ENCODE measurements at regions not wholly inside any gene's neighbourhood (a gene's known extent, or its start where the extent isn't known, plus 50 kb on each side); places are given as distances from the start of the nearest gene placed in this dataset.

DNA sequence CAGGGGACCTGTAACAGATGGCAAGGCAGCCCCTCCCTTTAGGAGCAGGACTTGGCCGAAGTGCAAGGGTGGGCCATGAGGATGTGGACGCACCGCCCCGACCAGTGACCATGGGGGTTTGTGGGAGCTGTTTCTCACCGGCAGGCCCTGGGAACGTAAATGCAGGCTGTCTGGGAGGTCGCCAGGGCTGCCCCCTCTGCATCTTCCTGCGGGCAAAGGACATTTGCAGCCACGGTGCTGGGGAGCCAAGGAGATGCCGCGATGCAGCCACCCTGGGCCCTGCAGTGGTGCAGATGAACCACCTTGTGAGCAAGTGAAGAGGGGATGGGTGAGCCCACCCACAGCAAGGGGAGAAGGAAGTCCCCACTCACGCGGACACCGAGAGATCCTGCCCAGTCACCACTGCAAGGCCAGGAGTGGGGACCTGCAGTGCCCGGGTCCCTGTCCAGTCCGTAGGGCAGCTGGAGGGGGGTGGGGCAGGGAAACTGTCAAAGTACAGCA lies 121.1 kb downstream of the SIK1 start:
- TF ChIP-seq, protein P1, sequence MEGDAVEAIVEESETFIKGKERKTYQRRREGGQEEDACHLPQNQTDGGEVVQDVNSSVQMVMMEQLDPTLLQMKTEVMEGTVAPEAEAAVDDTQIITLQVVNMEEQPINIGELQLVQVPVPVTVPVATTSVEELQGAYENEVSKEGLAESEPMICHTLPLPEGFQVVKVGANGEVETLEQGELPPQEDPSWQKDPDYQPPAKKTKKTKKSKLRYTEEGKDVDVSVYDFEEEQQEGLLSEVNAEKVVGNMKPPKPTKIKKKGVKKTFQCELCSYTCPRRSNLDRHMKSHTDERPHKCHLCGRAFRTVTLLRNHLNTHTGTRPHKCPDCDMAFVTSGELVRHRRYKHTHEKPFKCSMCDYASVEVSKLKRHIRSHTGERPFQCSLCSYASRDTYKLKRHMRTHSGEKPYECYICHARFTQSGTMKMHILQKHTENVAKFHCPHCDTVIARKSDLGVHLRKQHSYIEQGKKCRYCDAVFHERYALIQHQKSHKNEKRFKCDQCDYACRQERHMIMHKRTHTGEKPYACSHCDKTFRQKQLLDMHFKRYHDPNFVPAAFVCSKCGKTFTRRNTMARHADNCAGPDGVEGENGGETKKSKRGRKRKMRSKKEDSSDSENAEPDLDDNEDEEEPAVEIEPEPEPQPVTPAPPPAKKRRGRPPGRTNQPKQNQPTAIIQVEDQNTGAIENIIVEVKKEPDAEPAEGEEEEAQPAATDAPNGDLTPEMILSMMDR (IDR thresholded peaks at IDR 0.05 in 2 of 3, conservative IDR thresholded peaks at IDR 0.05 in 1 of 3; ENCODE audit: borderline replicate concordance in 1 of 3, insufficient read depth in 1 of 3, low read depth in 2 of 3, low read length in 2 of 3), result no peak
- TF ChIP-seq POLR2A (IDR thresholded peaks at IDR 0.05; ENCODE audit: borderline replicate concordance, extremely low read depth, insufficient read depth, insufficient read length) (no peak), CBX3 (IDR thresholded peaks at IDR 0.05; ENCODE audit: low read depth) (no peak), YY1 (IDR thresholded peaks at IDR 0.05; ENCODE audit: extremely low read depth, insufficient replicate concordance, low read depth, low read length) (no peak), SIN3A (IDR thresholded peaks at IDR 0.05; ENCODE audit: low read depth) (no peak), RAD21 (IDR thresholded peaks at IDR 0.05; ENCODE audit: low read depth) (no peak)
- TF ChIP-seq, protein P2, sequence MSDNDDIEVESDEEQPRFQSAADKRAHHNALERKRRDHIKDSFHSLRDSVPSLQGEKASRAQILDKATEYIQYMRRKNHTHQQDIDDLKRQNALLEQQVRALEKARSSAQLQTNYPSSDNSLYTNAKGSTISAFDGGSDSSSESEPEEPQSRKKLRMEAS (IDR thresholded peaks at IDR 0.05), result no peak
- TF ChIP-seq, protein P3, sequence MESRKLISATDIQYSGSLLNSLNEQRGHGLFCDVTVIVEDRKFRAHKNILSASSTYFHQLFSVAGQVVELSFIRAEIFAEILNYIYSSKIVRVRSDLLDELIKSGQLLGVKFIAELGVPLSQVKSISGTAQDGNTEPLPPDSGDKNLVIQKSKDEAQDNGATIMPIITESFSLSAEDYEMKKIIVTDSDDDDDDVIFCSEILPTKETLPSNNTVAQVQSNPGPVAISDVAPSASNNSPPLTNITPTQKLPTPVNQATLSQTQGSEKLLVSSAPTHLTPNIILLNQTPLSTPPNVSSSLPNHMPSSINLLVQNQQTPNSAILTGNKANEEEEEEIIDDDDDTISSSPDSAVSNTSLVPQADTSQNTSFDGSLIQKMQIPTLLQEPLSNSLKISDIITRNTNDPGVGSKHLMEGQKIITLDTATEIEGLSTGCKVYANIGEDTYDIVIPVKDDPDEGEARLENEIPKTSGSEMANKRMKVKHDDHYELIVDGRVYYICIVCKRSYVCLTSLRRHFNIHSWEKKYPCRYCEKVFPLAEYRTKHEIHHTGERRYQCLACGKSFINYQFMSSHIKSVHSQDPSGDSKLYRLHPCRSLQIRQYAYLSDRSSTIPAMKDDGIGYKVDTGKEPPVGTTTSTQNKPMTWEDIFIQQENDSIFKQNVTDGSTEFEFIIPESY (IDR thresholded peaks at IDR 0.05; ENCODE audit: extremely low read depth, insufficient replicate concordance, low read length), result no peak

Measured in HCT116 (cell line).